Heart right ventricle (tissue), 16 donors: ENCODE measurements at regions not wholly inside any gene's neighbourhood (a gene's known extent, or its start where the extent isn't known, plus 50 kb on each side); places are given as distances from the start of the nearest gene placed in this dataset.

Source experiments
- ATAC-seq, 8 donors: fragments of 200-7000 bp; cut with Tn5 transposase; one replicate each; pipeline ENCODE4 v1.9.1; 2020; ENCODE audit warnings: mild to moderate bottlenecking in 8 of 8, moderate library complexity in 8 of 8, moderate number of reproducible peaks in 1 of 8
- DNase-seq, 2 donors: peaks; one replicate each; pipeline ENCODE4 v3.0.0-alpha.2; 2020
- H3K27ac ChIP-seq, 10 donors: fragments of 200-600 bp; sonication (generic) in 2 of 10; one replicate each; pipeline versions ENCODE4 v1.5.0 to v1.8.0; 2020 to 2022; ENCODE audit warnings: mild to moderate bottlenecking in 3 of 10
- H3K27me3 ChIP-seq, 7 donors: fragments of 200-600 bp; one replicate each; pipeline ENCODE4 v1.8.0; 2021 to 2022; ENCODE audit warnings: mild to moderate bottlenecking in 2 of 7
- H3K36me3 ChIP-seq, 9 donors: fragments of 200-600 bp; sonication (generic) in 1 of 9; one replicate each; pipeline versions ENCODE4 v1.5.0 to v1.8.0; 2020 to 2022; ENCODE audit warnings: mild to moderate bottlenecking in 2 of 9
- H3K4me1 ChIP-seq, 9 donors: fragments of 200-600 bp; sonication (generic) in 1 of 9; one replicate each; pipeline versions ENCODE4 v1.5.0 to v1.8.0; 2020 to 2022; ENCODE audit warnings: mild to moderate bottlenecking in 4 of 9
- H3K4me3 ChIP-seq, 10 donors: fragments of 200-600 bp; sonication (generic) in 2 of 10; one replicate each; pipeline versions ENCODE4 v1.5.0 to v1.8.0; 2020 to 2022; ENCODE audit warnings: mild to moderate bottlenecking in 7 of 10, moderate library complexity in 2 of 10
- H3K9me3 ChIP-seq, 11 donors: fragments of 200-600 bp in 10 of 11; sonication (generic) in 2 of 11; one replicate each; pipeline versions ENCODE4 v1.5.0 to v1.8.0; 2013 to 2022; ENCODE audit warnings: mild to moderate bottlenecking in 2 of 11, control low read depth in 1 of 11, moderate library complexity in 1 of 11
- WGBS, 2 donors: extraction: QIAGEN DNeasy Blood & Tissue Kit; methylation state at CpG; one replicate each; pipeline ENCODE4 v1.1.7; 2013; ENCODE audit warnings: inconsistent platforms in 1 of 2; 5-methylcytosine and 5-hydroxymethylcytosine counted together
- intact Hi-C, 10 donors: fragments of 100-400 bp; cut with DNase I; formaldehyde crosslinking; loops; one replicate each; pipeline versions ENCODE4 v1.11.1 to v1.14.2; 2022
- TF ChIP-seq, protein P1 (sequence below), 9 donors: fragments of 200-600 bp; sonication (generic) in 2 of 9; IDR thresholded peaks; one replicate each; pipeline versions ENCODE4 v1.5.0 to v1.8.0; 2021 to 2022; ENCODE audit warnings: antibody characterized with exemption in 9 of 9, mild to moderate bottlenecking in 5 of 9, moderate library complexity in 1 of 9
- donor health status: Arrhythmogenic right ventricular cardiomyopathy.
- donor health status: ischemic (EF 13 %, LVEDD 7.1; RV severe dilation, severe dysfunction).
- donor health status: healthy with polysubstance abuse.
- donor health status: DM: no; HTN: yes; CAD: no.
- donor health status: DM: no; HTN: no; CAD: no.
- donor health status: ischemic (EF 25% LVEDD 6.9; RV normal size, moderate dysfunction).
- donor health status: ischemic (EF 25% LVEDD 5.7; RV mildly dilated, moderate dysfunction).
- donor health status: healthy.
- donor health status: DM: yes; HTN: yes; CAD: no.
- donor health status: Ischemic cardiomyopathy.
- donor health status: ischemic (EF 35%, LVEDD 5.7; RV mildly dilated, moderate dysfunction).
- donor health status: nonischemic (EF 11% LVEDD 7.7; RV severe dilation, severe dysfunction).
- donor health status: DM: yes; HTN: yes; CAD: no.
- donor health status: PGD.
- donor health status: ischemic (EF 29% LVEDD 5.4; RV normal size, mild dysfunction).
- donor health status: nonischemic (EF 23%, LVEDD 6.1; RV moderate dilation, normal function).

DNA sequence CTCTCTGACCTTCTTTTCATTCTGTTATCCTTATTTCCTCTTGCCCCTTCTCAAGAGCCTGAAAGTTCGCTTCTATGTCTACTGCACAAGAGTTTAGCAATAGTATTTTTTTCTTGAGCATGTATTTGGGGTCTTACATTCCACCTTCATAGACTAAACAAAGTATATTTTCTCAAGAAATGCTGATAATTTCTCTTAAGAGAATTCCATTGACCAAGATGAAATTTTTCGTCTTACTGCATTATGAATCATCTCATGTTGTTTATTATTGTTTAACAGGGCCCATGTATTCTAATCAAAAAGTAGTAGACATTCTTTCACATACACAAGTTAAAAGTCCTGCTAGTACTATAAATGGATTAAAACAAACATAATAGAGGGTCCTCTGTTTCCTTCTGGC, 219.3 kb downstream of the C12orf50 start:
- Histone ChIP-seq H3K36me3 (no peaks in the 10 kb centered on the region), H3K27ac (no peak overlapping the region), H3K4me3 (no peak overlapping the region), H3K9me3 (no peaks in the 10 kb centered on the region), H3K4me1 (no peaks in the 10 kb centered on the region), H3K27me3 (no peaks in the 10 kb centered on the region)
- WGBS, 2 donors, result 68 to 73% methylated on average over 2 of the region's 2 CpGs
- no peak for DNase-seq
- TF ChIP-seq, protein P1, sequence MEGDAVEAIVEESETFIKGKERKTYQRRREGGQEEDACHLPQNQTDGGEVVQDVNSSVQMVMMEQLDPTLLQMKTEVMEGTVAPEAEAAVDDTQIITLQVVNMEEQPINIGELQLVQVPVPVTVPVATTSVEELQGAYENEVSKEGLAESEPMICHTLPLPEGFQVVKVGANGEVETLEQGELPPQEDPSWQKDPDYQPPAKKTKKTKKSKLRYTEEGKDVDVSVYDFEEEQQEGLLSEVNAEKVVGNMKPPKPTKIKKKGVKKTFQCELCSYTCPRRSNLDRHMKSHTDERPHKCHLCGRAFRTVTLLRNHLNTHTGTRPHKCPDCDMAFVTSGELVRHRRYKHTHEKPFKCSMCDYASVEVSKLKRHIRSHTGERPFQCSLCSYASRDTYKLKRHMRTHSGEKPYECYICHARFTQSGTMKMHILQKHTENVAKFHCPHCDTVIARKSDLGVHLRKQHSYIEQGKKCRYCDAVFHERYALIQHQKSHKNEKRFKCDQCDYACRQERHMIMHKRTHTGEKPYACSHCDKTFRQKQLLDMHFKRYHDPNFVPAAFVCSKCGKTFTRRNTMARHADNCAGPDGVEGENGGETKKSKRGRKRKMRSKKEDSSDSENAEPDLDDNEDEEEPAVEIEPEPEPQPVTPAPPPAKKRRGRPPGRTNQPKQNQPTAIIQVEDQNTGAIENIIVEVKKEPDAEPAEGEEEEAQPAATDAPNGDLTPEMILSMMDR (IDR thresholded peaks at IDR 0.05), result no peak
- ATAC-seq, result no peak
- intact Hi-C loops, result no loop called here

DNA sequence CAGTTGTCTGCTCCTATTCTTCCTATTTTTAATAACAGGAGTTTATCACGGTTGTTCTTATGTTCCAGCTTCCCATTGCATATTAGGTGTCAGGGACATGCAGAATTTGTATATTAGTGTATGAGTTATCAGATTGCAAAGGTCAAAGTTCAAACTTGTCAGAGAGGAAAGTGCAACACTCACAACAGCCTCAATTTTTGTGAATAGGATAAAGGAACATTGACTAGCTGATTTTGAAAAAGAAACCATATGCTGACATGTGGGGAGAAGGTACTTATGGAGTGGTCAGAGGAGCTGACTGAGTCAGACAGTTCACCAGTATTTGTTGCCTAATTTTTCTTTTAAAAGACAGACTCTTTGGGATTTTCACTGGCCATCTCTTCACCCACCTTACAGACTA, 222.1 kb downstream of the C12orf50 start:
- no peak overlapping the region for H3K27ac ChIP-seq
- H3K36me3 ChIP-seq, result no peaks in the 10 kb centered on the region
- no peaks in the 10 kb centered on the region for H3K27me3 ChIP-seq
- ATAC-seq (no peak), DNase-seq (no peak)
- TF ChIP-seq, protein P1 (IDR thresholded peaks at IDR 0.05), result no peak
- H3K4me1 ChIP-seq, result no peaks in the 10 kb centered on the region
- 73 to 79% methylated on average over 1 of the region's 1 CpG for WGBS, 2 donors
- H3K9me3 ChIP-seq, result no peaks in the 10 kb centered on the region
- no peak overlapping the region for H3K4me3 ChIP-seq
- intact Hi-C loops, result no loop called here

DNA sequence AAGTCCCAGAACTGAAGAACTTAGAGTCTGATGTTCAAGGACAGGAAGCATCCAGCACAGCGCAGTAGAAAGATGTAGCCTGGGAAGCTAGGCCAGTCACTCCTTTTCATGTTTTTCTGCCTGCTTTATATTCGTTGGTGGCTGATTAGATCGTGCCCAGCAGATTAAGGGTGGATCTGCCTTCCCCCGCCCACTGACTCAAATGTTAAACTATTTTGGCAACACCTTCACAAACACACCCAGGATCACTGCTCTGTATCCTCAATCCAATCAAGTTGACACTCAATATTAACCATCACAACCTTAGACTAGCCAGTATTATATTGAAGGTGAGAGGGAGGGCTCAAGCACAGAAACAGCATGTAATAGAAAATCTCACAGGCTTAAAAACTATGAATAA, 222.9 kb downstream of the C12orf50 start:
- intact Hi-C loops, result no loop called here
- TF ChIP-seq, protein P1 (IDR thresholded peaks at IDR 0.05), result no peak
- no peak for ATAC-seq
- Histone ChIP-seq H3K27ac (no peak overlapping the region), H3K4me3 (no peak overlapping the region), H3K9me3 (no peaks in the 10 kb centered on the region), H3K27me3 (no peaks in the 10 kb centered on the region), H3K4me1 (no peaks in the 10 kb centered on the region), H3K36me3 (no peaks in the 10 kb centered on the region)
- 66% methylated on average over 4 of the region's 4 CpGs for WGBS, 2 donors
- DNase-seq, result no peak

DNA sequence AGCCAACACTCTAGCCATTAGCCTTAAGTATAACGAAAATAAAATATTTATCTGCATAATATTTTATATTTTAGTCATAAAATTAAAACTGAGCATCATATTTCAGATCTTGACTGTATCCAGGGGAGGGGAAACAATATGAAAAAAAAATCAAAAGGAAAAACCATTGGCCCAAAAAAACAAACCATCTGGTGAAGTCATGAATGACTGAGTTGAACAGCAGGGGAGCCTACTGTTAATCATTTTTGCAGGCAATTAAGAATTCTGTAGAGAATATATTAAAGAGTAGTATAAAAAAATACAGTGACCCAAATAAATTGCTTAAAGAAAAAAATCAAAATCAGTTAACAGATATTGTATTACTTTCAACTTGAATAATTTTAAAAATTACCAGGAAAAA, 224.8 kb downstream of the C12orf50 start:
- TF ChIP-seq, protein P1 (IDR thresholded peaks at IDR 0.05), result no peak
- Histone ChIP-seq H3K4me1 (no peaks in the 10 kb centered on the region), H3K27ac (no peak overlapping the region), H3K9me3 (no peaks in the 10 kb centered on the region), H3K4me3 (no peak overlapping the region), H3K27me3 (no peaks in the 10 kb centered on the region), H3K36me3 (no peaks in the 10 kb centered on the region)
- intact Hi-C loops, result no loop called here
- no peak for ATAC-seq
- 36 to 46% methylated on average over 1 of the region's 1 CpG for WGBS, 2 donors
- no peak for DNase-seq

DNA sequence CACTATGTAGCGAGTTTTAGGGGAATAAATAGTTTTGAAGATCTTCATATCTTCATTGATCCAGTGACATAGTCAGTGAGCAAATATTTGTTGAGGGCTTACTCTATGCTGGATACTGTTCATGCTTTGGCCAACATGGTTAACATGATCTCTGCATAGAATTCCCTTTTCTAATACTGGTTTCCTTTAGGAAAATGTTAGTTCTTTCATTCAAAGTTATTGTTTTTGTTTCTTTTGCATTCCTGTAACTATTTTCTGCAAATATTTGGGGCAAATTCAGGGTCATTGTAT, 226.5 kb downstream of the C12orf50 start:
- ATAC-seq (no peak), DNase-seq (no peak)
- intact Hi-C loops, result no loop called here
- H3K4me3 ChIP-seq, result no peak overlapping the region
- H3K27me3 ChIP-seq, result no peaks in the 10 kb centered on the region
- no peak overlapping the region for H3K27ac ChIP-seq
- no peaks in the 10 kb centered on the region for H3K4me1 ChIP-seq
- 91 to 92% methylated on average over 1 of the region's 1 CpG for WGBS, 2 donors
- TF ChIP-seq, protein P1 (IDR thresholded peaks at IDR 0.05), result no peak
- H3K9me3 ChIP-seq, result no peaks in the 10 kb centered on the region
- H3K36me3 ChIP-seq, result no peaks in the 10 kb centered on the region
